ENCODE measurements at regions not wholly inside any gene's neighbourhood (a gene's known extent, or its start where the extent isn't known, plus 50 kb on each side); places are given as distances from the start of the nearest gene placed in this dataset.
"Not testable (repeated sequence)": the region's sequence is repeated elsewhere in the genome, so short reads cannot be mapped to it uniquely, and the experiment has no call there.

DNA sequence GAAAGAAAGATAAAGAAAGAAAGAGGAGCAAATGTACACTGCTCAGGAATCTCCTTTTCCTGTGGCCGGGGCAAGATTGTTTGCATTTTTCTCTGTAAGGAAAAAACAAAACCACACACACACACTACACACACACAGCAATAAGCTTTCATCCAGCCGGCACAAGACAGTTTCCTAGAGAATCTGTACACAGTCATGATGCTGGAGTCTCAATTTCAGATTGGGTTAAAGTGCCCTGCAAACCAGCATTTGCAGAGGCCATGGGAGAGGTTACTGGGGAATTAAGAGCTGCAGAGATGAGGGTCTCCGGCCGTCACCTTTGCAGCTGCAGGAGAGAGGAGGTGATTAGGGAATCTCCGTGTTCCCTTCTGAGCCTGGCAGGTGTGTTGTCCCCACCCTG, 1607.5 kb downstream of the RPIA start:
- not testable (repeated sequence) for DNase-seq

DNA sequence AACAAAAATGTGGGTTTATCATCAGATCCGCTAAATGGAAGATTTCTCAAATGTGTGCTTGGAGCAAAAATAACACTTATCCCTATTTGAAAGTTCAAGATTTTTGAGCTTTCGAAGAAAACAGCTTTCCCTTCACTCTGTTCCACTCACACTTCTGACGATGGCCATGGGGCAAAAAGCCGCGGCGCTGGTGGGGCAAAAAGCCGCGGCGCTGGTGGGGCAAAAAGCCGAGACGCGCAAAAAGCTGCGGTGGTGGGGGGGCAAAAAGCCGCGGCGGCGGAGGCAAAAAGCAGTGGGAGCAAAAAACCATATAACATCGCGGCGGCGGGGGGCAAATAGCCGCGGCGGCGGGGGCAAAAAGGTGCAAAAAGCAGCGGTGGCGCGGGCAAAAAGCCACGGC, 1631.5 kb downstream of the RPIA start:
- DNase-seq: not testable (repeated sequence)

DNA sequence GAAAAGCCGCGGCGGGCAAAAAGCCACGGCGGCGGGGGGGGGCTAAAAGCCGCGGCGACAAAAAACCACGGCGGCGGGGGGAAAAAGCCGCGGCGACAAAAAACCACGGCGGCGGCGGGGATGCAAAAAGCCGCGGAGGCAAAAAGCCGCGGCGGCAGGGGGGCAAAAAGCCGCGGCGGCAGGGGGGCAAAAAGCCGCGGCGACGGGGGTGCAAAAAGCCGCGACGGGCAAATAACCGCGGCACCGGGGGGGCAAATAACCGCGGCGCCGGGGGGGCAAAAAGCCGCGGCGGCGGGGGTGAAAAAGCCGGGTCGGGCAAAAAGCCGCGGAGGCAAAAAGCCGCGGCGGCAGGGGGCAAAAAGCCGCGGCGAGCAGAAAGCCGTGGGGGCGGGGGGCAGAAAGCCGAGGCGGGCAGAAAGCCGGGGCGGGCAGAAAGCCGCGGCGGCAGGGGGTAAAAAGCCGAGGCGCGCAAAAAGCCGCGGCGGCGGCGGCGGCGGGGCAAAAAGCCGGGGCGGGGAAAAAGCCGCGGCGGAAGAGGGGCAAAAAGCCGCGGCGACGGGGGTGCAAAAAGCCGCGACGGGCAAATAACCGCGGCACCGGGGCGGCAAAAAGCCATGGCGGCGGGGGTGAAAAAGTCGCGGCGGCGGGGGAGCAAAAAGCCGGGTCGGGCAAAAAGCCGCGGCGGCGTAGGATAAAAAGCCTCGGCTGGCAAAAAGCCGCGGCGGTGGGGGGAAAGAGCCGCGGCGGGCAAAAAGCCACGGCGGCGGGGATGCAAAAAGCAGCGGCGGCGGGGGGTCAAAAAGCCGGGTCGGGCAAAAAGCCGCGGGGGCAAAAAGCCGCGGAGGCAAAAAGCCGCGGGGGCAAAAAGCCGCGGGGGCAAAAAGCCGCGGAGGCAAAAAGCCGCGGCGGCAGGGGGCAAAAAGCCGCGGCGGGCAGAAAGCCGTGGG, 1632.4 kb downstream of the RPIA start:
- not testable (repeated sequence) for DNase-seq

DNA sequence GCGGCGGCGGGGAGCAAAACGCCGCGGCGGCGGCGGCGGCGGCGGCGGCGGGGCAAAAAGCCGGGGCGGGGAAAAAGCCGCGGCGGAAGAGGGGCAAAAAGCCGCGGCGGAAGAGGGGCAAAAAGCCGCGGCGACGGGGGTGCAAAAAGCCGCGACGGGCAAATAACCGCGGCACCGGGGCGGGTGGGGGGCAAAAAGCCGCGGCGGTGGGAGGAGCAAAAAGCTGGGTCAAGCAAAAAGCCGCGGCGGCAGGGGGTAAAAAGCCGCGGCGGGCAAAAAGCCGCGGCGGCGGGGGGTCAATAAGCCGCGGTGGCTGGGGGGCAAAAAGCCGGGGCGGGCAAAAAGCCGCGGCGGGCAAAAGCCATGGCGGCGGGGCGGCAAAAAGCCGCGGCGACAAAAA, 1633.2 kb downstream of the RPIA start:
- DNase-seq: not testable (repeated sequence)

DNA sequence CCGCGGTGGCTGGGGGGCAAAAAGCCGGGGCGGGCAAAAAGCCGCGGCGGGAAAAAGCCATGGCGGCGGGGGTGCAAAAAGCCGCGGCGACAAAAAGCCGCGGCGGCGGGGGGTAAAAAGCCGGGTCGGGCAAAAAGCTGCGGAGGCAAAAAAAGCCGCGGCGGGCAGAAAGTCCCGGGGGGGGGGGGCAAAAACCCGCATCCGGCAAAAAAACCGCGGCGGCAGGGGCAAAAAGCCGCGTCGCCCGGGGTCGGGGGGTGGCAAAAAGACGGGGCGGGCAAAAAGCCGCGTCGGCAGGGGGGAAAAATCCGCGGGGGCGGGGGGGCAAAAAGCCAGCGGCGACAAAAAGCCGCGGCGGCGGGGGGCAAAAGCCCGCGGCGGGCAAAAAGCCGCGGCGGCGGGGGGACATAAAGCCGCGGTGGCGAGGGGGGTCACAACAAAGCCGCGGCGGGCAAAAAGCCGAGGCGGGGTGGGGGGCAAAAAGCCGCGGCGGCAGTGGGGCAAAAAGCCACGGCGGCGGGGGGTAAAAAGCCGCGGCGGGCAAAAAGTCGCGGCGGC, 1634.4 kb downstream of the RPIA start:
- not testable (repeated sequence) for DNase-seq

DNA sequence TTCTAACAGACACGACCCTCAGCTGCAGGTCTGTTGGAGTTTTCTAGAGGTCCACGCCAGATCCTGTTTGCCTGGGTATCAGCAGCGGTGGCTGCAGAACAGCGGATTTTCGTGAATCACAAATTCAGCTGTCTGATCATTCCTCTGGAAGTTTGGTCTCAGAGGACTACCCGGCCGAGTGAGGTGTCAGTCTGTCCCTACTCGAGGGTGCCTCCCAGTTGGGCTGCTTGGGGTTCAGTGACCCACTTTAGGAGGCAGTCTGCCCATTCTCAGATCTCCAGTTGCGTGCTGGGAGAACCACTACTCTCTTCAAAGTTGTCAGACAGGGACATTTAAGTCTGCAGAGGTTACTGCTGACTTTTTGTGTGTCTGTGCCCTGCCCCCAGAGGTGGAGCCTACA, 1664.1 kb downstream of the RPIA start:
- DNase-seq: not testable (repeated sequence)

DNA sequence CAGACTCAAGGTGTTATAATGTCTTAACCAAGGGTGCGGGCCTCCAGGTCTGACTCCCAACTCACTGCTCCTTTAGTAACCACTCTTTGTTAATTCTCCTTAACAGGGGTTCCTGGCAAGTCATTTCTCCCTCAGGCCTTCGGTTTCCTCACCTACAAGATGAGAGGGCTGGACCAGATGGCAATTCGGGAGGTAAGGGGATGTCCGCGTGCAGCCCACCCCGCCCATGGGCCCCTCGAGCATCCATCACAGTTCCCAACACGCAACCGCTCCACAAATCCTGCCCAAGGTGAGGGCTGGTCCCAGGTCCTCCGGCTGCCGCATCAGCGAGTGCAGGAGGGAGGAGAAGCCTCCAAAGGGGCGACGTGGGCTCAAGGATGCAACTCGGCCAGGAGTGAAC, 1667.9 kb downstream of the RPIA start:
- not testable (repeated sequence) for DNase-seq

DNA sequence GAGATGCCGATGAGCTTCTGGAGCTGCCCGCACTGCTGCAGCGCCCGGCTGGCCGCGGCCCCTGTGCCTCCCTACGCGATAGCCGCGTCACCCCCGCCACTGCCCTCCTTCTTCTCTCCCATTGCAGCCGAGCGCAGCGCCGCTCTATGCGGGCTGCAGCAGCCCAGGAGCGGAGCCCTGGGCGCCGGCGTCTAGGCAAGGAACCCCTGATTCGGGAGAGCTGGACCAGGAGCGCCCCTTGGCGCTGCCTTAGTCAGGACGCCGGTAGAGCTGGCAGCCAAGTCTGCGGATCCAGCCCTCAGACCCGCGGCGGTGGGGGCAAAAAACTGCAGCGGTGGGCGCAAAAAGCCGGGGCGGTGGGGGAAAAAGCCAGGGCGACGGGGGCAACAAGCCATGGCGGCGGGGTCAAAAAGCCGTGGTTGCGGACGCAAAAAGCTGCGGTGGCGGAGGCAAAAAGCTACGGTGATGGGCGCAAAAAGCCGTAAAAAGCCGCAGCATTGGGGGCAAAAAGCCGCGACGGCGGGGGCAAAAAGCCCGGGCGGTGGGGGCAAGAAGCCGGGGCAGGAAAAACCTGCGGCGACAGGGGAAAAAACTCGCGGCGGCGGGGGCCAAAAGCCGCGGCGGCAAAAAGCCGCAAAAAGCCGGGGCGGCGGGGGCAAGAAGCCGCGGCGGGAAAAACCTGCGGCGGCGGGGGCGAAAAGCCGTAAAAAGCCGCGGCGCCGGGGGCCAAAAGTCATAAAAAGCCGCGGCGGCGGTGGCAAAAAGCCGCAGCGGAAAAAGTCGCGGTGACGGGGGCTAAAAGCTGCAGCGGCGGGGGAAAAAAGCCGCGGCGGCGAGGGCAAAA, 1668.6 kb downstream of the RPIA start:
- DNase-seq: not testable (repeated sequence)

DNA sequence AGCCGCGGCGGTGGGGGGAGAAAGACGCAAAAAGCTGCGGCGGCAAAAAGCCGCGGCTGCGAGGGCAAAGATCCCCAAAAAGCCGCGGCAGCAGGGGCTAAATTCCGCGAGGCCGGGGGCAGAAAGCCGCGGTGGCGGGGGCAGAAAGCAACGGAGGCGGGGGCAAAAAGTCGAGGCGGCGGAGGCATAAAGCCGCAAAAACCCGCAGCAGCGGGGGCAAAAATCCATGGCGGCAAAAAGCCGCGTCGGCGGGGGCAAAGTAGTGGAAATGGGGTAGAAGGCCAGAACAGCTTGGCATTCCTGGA, 1669.2 kb downstream of the RPIA start:
- DNase-seq: not testable (repeated sequence)
